NCI-H146 (cell line): ENCODE measurements at regions not wholly inside any gene's neighbourhood (a gene's known extent, or its start where the extent isn't known, plus 50 kb on each side); places are given as distances from the start of the nearest gene placed in this dataset.
A peak's percentile ranks its signal among the peaks of the same experiment; 100 is the strongest.
"Not testable (repeated sequence)": the region's sequence is repeated elsewhere in the genome, so short reads cannot be mapped to it uniquely, and the experiment has no call there.

ENCODE experiments used
- DNase-seq: peaks from one replicate; lab custom pipeline; 2025; lab: John Stamatoyannopoulos, UW

DNA sequence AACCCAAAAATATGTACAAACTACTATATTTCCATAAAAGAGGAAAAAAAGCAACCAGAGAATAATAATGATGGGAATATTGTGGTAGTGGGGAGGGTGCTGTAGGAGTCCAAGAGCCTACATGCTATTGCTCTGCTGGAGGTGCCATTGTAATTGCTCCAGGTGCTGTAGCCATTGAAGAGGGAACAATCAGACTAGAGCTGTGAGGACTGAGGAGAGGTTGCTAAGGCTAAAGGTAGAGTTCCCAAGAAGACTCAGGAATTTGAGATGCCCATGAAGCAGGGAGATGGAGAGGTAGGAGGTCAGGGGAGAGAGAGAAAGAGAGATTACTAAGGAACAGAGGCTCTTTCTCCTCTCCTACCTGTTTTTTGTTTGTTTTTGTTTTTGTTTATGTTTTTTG, 394.0 kb downstream of the DMRTA1 start:
- DNase-seq = peak; percentile 11

DNA sequence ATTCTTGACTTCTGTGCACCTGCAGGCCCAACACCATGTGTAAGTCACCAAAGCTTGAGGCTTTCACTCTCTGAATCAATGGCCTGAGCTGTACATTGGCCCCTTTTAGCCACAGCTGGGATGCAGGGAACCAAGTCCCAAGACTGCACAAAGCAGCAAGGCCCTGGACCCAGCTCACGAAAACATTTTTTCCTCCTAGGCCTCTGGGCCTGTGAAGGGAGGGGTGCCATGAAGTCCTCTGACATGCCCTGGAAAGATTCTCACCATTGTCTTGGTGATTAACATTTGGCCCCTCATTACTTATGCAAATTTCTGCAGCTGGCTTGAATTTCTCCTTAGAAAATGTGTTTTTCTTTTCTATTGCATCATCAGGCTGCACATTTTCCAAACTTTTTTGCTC, 398.6 kb downstream of the DMRTA1 start:
- not testable (repeated sequence) for DNase-seq

- no peak for DNase-seq
Observed at GRCh38 chr9:22855980-22856379, 409.4 kb downstream of the DMRTA1 start.

- DNase-seq = no peak
Observed at GRCh38 chr9:22857316-22857715, 410.7 kb downstream of the DMRTA1 start.

DNA sequence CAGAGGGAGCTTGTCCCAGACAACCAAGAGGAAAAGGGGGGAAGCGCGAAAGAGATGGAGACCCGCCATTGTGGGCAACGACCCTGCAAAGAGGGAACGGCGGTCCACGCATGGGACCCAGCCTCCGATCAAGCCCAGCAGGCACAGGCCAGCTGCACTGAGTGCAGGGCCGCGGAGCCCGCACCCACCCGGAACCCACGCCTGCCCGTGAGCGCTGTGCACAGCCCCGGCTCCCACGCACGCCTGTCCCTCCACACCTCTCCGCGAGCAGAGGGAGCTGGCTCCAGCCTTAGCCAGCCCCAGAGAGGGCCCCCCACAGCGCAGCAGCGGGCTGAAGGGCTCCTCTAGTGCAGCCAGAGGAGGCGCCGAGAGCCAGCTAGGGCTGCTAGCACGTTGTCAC, 416.5 kb downstream of the DMRTA1 start:
- DNase-seq = no peak

GRCh38 chr9:22863736-22864135, 417.1 kb downstream of the DMRTA1 start:
- DNase-seq = no peak

- DNase-seq = no peak
Observed at GRCh38 chr9:22893196-22893843, 446.7 kb downstream of the DMRTA1 start.

DNA sequence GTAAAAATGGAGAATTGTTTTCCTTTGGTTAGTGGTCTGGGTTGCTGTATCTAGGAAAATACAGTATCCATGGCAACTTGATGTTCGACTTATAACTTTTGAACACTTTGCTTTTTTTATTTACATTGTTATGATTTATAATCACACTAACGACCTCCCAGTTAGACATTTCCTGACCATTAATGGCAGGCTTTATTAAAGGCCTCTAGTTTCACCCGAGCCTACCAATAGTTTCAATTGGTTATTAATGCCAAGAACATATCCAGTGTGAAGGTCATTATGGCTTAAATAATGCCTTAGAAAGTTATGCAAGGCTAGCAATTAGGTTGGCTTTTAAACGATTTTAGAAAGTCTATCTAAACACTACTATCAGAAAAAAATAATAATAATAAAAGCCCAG, 452.0 kb downstream of the DMRTA1 start:
- peak; percentile 14 for DNase-seq

DNA sequence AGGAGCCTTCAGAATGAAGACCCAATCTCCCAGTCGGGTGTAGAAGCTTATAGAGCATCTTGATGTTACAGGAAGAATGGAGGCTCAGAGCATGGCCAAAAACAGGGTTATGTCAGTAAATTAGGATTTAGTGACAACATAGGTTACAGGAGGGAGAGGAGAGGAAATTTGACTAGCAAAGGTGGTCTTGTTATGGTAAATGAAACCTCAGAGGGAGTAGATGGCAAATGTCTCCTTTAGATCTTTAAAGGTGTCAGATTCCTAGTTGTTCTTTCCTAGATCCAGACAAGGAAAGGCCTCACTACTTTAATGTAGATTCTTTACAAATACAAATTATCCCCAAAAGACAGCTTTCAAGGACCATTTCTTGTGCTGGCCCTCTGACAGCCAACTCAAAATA, 465.0 kb downstream of the DMRTA1 start:
- DNase-seq = no peak

GRCh38 chr9:22913026-22913425, 466.4 kb downstream of the DMRTA1 start:
- DNase-seq = no peak

DNA sequence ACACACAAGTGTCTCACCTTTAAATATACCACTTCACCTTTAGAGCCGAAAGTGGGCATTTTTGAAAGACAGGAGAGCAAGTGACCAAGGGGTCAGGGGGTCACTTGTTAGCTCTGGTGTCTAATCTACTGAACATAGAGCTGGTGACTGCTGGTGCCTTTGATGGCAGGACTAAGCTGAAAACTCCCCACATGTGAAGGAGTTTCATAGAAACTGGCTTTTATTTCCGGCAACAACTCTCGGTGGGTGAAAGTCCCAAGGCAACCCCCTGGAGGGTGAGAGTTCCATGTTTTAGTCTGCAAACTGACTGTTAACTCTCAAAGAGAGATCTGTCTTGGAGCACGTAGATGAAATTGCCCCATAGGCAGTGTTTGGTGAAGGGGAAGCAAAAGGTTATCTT, 466.9 kb downstream of the DMRTA1 start:
- no peak for DNase-seq

DNA sequence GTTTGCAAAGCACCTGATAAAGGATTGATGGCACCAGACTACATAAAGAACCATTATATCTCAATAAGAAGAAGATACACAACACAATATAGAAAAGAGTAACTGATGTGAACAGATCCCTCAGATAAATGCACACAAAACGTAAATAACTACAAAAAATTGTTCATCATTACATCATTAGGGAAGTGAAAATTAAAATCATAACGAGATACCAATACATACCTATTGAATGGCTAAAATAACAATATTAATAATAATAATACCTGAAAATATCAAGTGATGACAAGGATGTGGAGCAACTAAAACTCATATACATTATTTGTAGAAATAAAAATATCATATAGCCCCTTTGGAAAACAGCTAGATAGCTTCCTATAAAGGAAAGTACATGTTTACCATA, 469.5 kb downstream of the DMRTA1 start:
- no peak for DNase-seq

- no peak for DNase-seq
Observed at GRCh38 chr9:22919423-22919822, 472.8 kb downstream of the DMRTA1 start.

GRCh38 chr9:22921742-22922141, 475.1 kb downstream of the DMRTA1 start:
- DNase-seq = peak; percentile 75

DNA sequence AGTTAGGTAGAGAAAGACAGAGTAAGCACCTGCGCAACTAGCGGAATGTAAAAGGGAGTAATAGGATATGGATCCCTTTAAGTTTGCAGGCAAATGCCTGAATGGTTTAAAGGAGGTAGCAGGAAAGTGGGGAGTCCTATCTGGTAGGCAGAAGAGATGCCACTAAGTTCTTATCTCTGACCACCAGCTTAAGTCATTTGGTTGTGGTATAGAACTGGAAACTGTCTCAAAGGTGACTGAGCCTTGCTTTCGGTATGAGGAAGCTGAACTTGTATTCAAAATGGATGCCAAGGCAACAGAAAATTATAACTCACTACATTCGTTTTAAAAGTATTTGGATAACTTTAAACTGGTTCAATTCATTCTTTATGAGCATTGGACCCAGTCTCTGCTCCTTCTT, 475.6 kb downstream of the DMRTA1 start:
- no peak for DNase-seq

GRCh38 chr9:22954550-22954949, 507.9 kb downstream of the DMRTA1 start:
- no peak for DNase-seq

GRCh38 chr9:22954964-22955363, 508.3 kb downstream of the DMRTA1 start:
- peak; percentile 48 for DNase-seq

DNA sequence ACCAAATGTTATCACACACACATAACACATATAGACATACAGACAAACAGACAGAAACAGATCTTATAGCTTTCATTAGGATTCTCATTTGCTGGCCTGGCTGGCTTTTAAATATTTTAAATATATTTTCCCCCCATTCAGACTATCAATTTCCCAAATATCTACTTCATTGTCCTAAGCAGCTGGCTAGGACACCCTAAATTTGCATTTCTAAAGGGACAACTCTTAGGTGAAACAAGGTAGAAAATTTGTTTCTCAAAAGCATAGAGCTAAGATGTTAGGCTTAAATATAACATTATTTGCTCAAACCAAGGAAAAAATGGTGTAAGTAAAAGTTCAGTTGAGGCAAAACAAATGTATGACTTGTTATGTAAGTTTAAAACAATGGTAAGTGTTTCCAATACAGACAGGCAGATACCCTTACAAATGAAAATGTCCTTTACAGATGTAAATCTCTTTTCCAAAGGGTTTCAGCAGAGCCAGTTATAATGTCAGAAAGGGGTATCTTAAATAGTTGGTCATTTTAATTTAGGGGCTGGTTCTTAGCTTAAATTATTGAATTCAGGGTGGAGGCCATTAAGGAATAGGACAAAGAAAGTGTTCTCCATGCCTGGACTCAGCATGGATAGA, 522.8 kb downstream of the DMRTA1 start:
- no peak for DNase-seq

- DNase-seq = no peak
Observed at GRCh38 chr9:22970434-22970975, 523.9 kb downstream of the DMRTA1 start.

DNA sequence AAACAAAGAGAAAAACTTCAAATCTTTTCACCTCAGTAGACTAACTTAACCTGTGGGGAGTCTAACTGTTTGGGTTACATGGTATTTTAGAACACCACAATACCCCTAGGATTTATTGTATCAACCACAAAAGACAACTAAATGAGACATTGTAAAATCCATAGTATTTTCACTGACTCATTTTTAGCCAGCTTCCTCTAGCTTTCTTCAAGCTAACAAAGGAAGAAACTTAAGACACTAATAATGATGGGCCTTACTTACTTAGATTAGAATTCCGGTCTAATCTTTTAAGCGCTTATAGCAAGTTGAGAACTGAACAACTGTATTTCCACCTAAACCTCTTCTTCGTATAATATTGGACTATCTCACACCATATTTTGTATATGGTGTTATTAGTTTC, 529.3 kb downstream of the DMRTA1 start:
- no peak for DNase-seq

DNA sequence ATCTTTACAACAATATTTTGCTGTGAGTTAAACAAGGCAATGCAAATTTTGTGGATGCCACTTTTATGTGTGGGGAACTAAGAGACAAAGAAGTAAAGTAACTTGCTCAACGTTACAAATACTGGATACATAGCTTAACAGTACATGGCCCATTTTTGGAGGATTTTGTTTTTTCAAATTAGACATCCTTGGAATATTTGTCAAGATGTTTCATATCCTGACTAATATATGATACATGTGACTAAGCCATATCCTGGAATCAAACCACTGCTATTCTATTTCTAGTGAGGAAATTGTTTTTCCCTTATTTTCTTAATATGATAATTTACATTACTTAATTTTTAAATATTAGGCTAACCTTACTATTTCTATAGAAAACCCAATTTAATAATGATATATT, 529.8 kb downstream of the DMRTA1 start:
- no peak for DNase-seq

DNA sequence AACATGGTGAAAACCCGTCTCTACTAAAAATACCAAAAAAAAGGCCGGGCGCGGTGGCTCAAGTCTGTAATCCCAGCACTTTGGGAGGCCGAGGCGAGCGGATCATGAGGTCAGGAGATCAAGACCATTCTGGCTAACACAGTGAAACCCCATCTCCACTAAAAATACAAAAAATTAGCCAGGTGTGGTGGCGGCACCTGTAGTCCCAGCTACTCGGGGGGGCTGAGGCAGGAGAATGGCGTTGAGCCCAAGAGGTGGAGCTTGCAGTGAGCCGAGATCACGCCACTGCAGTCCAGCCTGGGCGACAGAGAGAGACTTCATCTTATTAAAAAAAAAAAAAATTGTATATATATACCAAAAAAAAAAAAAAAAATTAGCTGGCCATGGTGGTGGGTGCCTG, 533.8 kb downstream of the DMRTA1 start:
- DNase-seq = not testable (repeated sequence)

- DNase-seq = no peak
Observed at GRCh38 chr9:22986556-22986955, 539.9 kb downstream of the DMRTA1 start.

DNA sequence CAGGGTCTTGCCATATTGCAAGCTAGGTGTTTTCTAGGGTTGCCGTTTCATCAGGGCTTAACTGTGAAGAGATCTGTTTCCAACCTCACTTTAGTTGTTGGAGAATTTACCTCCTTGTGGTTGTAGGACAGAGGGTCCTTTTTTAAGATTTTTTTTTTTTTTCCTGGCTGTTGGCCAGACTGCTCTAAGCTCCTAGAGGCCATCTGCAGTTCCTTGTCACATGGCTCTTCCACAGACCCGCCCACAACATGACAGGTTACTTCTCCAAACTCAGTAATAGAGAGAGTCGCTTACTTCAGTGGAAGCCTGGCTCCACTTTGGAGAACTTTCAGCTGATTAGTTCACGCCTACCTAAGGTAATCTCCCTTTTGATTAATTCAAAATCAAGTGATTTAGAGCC, 543.7 kb downstream of the DMRTA1 start:
- DNase-seq = no peak
